ENCODE measurements at regions not wholly inside any gene's neighbourhood (a gene's known extent, or its start where the extent isn't known, plus 50 kb on each side); places are given as distances from the start of the nearest gene placed in this dataset.

DNA sequence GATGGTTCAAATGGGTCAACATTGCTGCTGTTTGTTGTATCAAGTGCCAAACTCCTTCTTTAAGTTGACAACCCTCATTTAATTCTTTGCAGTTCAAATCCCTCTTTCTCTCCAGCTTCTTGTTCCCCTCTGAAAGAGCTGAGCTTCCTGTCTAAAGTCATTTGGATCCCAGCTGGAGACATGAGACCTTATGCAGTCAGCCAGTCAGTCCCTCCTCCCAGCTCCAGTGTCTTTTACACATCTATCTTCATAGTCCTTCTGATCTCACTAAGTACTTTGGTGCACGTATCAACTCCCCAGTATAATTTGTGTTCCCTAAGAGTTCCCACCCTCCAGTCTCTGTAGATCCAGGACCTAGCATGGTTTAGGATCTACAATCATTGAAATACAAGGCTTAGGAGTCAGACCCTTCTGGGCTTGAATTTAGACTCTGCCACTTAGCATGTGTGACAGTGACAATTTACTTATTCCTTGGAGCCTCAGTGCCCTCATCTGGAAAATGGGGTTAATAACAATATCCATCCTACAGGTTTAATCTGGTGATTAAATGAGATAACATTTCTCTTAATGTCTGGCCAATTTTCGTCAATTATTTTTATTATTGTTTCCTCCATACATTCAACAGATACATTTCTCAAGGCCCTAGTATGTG lies 102.8 kb upstream of the SEMA6D start:
- TF ChIP-seq, protein P1, sequence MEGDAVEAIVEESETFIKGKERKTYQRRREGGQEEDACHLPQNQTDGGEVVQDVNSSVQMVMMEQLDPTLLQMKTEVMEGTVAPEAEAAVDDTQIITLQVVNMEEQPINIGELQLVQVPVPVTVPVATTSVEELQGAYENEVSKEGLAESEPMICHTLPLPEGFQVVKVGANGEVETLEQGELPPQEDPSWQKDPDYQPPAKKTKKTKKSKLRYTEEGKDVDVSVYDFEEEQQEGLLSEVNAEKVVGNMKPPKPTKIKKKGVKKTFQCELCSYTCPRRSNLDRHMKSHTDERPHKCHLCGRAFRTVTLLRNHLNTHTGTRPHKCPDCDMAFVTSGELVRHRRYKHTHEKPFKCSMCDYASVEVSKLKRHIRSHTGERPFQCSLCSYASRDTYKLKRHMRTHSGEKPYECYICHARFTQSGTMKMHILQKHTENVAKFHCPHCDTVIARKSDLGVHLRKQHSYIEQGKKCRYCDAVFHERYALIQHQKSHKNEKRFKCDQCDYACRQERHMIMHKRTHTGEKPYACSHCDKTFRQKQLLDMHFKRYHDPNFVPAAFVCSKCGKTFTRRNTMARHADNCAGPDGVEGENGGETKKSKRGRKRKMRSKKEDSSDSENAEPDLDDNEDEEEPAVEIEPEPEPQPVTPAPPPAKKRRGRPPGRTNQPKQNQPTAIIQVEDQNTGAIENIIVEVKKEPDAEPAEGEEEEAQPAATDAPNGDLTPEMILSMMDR (IDR thresholded peaks at IDR 0.05): no peak
- no peak for TF ChIP-seq POLR2A (IDR thresholded peaks at IDR 0.05)

All from lower leg skin (tissue), 3 donors.